GM21381 (cell line): ENCODE measurements at regions not wholly inside any gene's neighbourhood (a gene's known extent, or its start where the extent isn't known, plus 50 kb on each side); places are given as distances from the start of the nearest gene placed in this dataset.

Experiments used
- ATAC-seq: cut with Tn5 transposase; IDR thresholded peaks from one replicate; pipeline ENCODE4 v1.9.1; 2021; ENCODE audit warnings: mild to moderate bottlenecking, moderate library complexity; ENCODE audit not compliant: unreplicated experiment

DNA sequence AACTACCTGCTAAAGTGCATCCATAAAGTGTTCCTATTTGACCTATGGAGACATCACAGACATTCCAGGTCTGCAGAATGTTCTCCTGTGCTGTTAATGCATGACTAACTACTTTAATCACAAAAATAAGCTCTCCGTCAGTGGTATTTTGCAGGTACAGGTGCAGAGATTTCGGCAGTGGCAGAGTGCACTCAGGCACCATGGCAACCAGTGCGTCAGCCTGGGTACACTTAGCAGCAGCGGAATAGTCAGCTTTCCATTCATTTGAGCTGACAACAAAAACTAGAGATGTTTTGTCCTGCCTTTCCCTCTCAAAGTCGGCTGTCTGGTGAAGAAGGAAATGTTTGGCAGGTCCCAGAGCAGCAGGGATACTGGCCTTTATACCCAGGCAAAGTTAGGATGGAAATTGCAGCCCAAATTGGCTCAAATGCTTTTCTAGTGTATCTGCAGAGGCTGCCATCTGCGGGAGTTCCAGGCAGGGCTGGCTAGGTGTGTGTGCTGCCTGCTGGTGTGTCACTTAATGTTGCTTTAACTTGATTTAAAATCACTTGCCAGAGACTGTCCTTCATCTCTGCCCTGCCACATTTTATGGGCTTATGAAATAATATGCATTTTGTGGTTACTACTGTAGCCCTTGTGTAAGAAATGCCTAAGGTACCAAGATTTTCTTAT is 195.8 kb downstream of the RAP2A start:
- no peak for ATAC-seq

DNA sequence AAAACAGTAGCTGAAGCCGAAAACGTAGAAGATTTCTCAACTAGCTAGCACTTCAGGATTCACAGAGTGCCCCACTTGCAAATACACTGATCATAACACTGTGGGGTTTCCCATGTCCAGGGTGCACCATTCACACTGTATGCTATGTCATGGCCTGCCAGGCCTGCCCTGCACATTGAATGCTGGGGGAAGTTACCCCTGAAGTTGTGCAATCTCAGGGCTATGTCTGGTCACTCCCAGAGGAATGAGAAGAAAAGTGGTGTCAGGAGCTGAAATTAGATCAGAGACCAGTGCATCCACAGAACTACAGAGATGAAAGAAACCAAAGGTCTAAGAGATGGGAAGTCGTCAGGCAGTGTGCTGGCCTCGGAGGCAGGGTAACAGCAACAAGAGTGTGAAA is 196.8 kb downstream of the RAP2A start:
- ATAC-seq: no peak

DNA sequence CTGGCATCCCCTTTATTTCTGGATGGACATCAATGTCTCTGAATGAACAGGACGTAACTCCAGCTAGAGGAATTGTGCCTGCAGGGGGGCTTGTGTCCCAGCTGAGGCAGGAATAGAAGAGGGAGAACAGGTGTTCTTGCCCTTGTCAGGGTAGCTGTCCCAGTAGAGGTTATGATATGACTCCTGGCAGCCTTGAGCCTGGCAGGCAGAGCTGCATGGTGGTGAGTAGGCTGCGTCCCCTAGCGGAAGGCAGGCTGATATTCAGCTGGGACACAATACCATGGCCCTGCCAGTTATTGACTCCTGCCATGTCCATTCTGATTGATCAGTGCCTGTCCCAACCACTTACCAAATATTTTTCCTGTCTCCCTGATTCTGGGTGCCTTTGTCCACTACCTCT is 197.2 kb downstream of the RAP2A start:
- ATAC-seq: no peak

DNA sequence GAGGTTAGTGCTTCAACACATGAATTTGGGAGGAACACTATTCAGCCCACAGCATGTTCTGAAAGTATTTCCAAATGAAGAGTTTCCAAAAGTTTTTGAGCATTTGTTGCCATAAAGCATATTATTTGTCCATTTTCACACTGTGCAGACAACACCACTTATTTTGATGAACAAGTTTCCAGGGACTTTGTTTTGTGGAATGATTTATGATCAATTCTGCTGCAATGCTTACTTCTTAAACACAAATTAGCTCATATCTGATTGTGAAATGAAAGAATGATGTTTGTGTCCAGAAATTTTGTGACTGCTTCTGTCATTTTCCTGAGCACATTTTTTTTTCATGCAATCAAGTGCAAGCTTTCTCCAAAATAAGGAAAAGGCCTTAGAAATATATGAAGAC is 205.3 kb downstream of the RAP2A start:
- ATAC-seq: no peak

DNA sequence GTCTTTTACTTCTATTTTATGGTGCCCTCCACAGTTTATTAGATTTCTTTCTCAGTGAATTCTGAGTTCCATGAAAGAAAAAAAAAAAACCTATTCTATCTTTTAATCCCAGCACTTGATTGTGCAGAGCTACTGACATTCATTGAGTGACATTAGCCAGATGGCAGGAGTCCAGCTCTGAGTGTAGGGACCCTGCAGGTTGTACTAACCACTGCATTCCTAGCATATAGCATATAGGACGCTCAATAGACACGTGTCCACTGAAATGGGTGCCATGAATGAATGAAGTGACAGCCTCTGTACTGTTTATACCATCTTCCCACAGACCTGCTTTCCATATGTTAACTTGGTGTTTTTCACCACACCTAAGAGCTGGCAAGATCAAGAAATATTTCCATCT is 206.3 kb downstream of the RAP2A start:
- ATAC-seq: no peak

DNA sequence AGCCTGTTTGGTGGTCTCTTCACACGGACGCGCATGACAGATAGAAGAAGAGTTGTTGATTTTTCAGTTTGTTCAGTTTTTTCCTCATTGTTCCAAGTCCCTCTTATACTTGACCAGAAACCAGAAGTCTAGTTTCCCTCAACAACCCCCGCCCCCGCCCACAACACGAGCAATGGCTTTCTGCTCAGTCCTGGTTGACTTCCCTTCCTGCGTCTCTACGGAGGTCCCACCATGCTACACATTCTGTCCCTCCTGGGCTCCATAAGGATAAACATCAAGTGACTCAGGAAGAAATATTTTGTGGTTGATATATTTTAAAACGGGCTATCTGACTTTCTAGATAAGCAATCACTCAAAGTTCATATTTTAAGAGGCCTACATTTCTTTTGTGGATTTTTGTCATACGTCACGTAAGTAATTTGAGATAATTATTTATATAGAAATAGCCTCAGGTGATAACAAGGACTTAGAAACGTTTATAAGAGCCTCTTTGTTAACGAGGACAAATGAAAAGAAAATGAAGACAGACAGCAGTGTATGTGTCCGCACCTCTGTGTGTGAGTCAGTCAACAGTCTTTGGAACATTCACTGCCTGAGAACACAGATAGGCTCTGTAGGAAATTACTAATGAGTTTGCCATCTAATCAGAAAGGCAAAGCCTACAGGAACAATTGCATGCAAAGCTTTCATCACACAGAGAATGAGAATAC is 214.4 kb downstream of the RAP2A start:
- no peak for ATAC-seq

DNA sequence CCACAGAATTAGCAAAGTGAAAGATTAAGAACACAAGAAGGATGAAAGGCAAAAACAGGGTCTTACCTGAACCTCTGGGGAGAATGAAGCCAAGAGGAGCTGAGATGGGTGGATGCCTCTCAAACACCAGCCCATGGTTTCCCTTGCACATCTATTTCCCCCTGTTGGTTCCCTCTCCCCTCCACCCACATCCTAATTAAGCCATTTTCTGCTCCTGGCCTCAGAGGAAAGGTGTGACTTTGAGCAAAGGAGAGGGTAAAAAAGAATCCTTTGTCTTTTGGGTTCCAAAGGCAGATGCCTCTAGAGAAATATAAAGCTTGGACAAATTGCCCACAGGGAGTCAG is 214.9 kb downstream of the RAP2A start:
- ATAC-seq: no peak

DNA sequence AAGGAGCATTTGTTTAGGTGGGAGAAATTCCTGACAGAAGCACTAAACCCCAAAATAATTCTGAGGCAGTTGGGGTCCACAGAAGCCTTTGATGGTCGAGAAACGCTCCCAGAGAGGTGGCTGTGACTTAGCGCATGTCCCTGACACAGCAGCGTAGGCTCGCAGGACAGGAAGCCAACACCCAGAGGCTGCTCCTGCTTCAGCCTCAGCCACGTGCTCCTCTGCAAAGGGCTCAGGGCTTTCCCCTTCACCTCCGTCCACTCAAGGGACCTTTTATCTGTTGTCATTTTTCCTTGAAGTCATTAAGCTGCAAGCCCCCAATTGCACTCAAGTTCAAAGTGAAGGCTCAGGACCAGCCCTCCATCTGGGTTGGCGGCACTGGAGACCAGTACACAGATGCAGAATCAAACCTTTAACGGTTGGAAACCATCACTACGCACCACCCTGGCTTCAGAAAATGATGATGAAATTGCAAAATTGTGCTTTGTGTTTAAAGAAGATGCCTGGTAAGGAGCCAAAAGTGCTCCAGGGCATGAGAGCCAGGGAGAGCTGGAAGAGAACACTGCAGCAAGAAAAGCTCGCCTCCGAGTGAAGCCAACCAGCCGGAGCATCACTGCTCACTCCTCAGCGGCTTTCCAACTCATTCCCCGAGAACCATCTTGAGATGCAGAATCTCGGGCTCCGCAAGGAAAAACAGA is 219.6 kb downstream of the RAP2A start:
- no peak for ATAC-seq

DNA sequence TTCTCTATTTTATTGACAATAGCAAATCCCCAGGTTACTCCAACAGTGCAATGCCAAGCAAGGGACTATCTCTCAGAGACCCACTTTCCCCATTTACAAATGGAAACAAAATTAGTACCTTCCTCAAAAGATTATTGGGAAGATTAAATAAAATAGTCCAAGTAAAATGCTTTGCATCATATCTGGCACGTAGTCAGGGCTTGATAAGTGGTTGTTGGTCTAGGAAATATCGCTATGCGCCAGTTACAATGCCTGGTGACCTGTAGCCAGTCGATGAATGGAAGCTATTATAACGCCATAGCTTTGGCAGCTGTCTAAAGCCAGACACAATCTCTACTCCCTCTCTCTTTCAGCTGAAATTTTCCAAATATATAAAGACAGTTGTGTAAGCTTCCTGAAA is 220.3 kb downstream of the RAP2A start:
- ATAC-seq: no peak

DNA sequence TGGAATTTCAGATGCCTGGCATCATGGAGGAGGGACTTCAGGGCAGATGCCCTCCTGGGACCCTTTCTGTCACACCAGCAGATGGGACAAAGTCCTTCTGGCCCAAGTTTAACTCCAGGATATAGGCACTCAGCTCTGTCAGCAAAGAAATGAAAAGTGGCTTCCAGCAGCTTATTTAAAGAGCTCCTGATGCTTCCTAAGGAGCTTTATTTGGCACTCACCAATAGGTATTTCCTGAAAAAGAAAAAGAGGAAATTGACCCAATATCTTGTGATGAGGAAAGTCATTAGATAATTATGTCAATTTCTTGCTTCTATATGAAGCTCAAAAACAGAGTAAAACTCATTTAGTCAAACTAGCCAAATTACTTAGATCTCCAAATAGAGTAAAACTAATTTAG is 224.6 kb downstream of the RAP2A start:
- no peak for ATAC-seq

DNA sequence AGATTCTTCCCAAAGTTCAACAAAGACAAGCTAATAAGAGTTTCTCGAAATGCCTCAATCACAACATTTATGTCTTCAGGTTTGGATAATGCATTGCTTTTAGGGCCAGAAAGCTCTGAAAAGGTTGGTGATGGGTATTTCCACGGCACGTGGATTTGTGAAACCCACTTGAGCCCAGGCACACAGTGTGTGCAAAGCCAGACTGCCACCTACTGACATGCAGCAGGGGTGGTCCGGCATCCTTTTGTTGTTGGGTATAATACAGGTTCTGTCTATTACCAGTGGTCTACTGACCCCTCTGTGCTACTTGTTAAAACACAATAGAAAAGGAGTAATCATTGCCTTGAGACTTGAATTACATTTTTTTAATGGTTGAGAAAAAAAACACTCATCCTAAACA is 225.6 kb downstream of the RAP2A start:
- ATAC-seq: no peak

DNA sequence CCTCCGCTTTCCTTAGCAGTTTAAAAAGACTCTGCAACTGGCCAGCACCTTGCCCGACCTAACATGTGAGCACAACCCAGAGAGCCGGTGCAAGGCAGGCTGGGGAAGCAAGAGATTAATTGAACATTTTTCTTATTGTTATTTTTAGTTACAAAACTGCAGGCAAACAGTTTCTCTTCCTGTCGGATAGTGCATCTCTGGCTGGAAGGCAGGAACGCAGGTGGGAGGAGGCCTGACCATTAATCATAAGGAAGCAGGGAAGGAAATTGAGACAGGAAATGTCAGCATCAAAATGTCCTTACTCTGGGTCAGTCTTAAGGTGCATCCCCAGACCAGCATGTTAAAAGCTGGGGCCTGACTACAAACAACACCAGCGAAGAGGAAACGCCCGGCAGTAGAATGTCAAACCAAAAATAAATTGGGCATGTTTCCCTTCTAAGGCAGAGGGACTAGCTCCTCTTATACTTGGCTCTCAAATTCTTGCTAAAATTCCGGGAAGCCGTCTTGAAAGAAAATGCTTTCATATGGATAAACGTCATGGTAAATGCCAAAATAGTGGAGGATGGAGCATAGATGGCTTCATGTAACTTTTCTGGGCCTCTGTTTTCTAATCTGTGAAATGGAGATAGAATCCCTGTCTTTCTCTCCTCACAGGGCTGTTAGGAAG is 226.8 kb downstream of the RAP2A start:
- no peak for ATAC-seq

DNA sequence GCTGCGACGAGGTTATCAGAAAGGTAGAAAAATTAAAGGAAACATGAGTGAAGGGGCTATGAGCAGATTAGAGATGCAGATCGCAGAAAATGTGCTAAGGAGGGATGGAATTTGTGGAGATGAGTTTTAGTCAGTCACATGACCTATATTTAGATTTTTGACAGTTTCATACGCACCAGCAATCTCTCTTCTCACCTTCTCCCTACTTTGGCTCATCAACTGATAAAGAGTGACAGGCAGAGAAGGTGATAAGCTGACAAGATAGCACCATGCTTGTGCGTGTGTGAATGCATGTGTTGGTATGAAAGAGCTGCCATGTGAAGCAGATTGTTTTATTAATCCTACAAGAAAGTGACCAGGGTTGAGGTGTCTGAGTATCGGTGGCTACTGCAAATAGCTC is 252.6 kb downstream of the RAP2A start:
- no peak for ATAC-seq

DNA sequence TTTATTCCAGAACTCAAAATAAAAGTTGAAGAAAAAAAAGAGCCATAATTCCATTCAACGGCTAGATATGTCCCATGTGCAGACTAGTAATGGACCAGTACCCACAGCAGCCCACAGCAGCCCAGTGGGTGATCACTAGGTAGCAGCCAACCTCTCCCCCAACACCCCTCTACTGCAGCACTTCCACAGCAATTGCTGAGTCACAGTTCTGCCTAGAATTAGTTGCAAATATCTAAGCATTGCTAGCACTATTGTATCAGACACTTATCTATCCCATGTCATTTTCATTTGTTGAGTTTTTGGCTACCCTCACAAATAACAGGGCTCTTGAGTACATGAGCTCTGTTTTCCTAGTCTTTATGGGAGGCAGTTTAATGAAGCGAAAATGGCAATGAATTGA is 258.7 kb downstream of the RAP2A start:
- no peak for ATAC-seq

DNA sequence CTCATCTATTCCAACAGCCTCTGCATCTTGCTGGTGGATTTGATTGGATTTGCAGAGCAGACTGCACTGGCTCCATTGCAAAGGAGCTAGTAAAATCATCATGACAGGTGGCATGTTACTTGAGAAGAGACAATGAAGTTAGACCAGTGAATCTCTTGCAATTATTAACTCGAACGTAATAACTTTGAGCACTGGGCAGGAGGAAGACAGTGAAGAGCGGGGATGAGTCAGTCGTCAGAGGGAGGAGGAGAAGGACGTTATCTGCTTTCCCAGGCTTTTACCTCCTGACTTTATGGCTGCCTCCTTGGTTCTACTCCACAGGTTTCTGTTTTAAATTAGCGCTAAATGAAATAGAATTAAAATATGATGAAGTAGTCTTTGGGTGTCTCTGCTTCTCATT is 257.8 kb upstream of the IPO5 start:
- ATAC-seq: no peak

DNA sequence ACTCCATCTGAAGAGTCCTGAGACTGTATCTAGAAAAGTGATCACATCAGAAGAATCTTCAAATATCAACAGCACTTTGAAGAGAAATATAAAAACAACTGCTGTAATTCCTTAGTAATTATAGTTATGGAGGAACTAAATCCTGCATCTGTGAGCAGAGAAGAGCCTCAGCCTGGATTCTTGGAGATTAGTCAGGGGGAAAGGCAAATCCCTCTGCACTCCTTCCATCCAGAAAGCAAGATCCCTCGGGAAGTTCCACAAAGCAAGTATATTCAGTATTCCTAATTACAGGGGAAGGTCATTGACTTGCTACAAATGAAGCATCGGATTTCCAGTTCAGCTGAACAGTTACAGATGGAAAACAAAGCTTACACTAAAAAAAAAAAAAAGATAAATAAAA is 256.6 kb upstream of the IPO5 start:
- no peak for ATAC-seq

DNA sequence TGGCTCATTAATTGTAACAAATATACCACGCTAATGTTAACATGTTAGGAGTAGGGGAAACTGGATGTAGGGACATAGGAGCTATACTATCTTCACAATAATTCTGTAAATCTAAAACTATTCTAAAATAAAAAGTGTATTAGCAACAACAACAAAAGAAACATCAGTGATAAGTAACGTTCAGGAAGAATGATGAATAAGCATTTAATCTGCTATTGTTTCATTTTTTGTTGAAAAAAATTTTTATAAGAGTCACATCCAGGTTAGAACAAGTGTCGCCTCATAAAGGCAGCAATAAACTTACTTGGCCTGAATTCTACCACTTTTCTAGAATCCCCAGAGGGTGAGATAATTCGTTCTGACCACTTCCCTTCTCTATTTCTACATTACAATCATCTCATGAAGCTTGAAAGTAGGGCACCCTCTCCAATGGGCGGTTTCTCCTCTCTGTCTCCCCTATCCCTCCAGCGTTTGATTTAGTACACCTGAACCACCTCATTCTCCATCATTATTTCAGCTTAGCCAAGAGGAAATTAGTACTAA is 253.1 kb upstream of the IPO5 start:
- ATAC-seq: no peak

DNA sequence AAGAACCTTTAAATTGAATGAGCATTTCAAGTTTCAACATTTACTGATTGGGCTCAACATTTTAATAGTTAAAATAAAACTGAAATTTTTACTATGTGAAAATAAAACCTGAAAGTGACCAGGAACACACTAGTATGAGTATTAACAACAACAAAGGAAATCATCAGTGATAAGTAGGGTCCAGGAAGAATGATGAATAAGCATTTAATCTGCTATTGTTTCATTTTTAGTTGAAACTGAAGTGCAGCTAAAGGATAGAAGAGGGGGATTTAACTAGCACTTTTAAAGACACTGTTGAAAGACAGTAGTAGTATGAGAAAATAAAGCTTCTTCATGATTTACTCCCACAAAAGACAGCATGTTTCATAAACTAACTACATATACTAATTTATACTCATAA is 250.9 kb upstream of the IPO5 start:
- ATAC-seq: no peak

DNA sequence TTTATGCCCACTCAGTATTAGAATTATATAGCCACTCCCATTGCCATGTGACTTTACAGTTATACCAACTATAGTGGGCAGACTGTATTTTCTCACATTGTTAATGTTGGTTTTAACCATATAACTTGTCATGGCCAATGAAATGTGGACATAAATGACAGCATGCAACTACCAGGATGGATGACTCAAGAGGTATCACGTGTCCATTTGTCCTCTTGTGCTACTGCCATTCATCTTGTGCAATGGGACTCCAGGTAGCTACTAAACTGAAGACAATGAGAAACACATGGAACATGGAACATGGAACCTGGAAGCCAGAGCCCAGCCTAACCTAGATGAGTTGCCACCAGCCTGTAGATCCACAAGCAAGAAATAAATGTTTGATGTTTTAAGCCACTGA is 242.7 kb upstream of the IPO5 start:
- no peak for ATAC-seq

DNA sequence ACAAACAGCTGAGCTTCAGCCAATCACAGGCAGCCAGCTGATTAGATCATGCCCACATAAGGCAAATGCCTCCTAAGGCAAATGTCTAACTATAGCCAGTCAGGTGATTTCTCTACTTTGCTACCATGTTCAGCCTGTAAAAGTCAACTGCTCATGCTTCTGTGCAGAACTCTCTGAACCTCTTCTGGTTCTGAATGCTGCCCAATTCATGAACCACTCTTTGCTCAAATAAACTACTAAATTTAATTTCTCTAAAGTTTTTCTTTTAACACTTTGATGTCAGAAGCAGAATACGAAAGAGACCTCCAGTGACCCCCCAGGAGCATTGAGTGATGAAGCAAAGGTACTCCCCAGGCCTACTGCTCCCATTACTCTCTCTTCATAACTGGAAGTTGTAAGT is 240.7 kb upstream of the IPO5 start:
- no peak for ATAC-seq

DNA sequence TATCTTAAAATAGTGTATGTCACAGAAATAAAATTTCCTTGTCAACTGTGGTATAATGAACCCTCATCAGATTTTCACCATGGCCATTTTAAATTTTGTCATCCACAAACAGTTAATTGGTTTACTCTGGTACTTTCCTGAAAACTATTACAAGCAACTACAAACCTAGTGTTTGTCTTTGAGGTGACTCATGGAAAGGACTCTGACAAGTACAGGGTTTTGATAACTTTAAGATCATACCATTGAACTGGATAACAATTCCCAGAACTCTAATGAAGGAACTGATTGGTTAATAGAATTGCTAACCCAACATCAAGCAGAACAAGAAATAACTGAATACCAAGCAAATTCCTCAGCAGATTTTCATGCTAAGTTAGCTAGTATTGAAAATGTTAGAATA is 237.7 kb upstream of the IPO5 start:
- ATAC-seq: no peak

DNA sequence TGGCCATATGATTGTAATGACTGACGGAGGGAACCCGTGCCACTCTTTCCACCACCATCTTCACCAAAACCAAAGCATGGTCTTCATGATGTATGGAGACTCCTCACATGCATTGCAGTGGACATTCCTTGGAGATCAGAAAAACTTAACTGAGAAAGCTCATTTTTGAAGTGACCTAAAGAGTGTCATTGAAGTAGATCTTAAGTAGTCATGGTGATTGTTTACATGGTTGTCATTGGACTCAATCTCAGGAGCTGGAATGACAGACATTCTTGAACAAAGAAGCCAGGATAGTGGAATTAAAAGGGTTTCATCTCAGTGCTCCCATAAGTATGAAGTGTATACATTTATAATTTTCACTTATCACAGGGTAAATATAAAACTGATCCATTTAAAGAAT is 236.7 kb upstream of the IPO5 start:
- ATAC-seq: no peak
